HK-2 (cell line): ENCODE measurements at regions not wholly inside any gene's neighbourhood (a gene's known extent, or its start where the extent isn't known, plus 50 kb on each side); places are given as distances from the start of the nearest gene placed in this dataset.

ENCODE experiments used
- DNase-seq: peaks from one replicate; pipeline ENCODE4 v3.0.0-alpha.2; 2018; ENCODE audit not compliant: unreplicated experiment

GRCh38 chr15:38647683-38648082, 83.1 kb upstream of the RASGRP1 start:
- no peak for DNase-seq

- DNase-seq, result no peak
Measured at GRCh38 chr15:38648121-38648843, 83.7 kb upstream of the RASGRP1 start.

GRCh38 chr15:38650384-38650783, 85.8 kb upstream of the RASGRP1 start:
- DNase-seq, result no peak

- no peak for DNase-seq
Measured at GRCh38 chr15:38650936-38651327, 86.3 kb upstream of the RASGRP1 start.

GRCh38 chr15:38651328-38652038, 86.9 kb upstream of the RASGRP1 start:
- no peak for DNase-seq

- no peak for DNase-seq
Measured at GRCh38 chr15:38652183-38652794, 87.7 kb upstream of the RASGRP1 start.

GRCh38 chr15:38652998-38653397, 88.4 kb upstream of the RASGRP1 start:
- no peak for DNase-seq

- no peak for DNase-seq
Measured at GRCh38 chr15:38658431-38658830, 93.8 kb upstream of the RASGRP1 start.

GRCh38 chr15:38660738-38661137, 96.1 kb upstream of the RASGRP1 start:
- DNase-seq, result no peak

GRCh38 chr15:38662033-38662802, 97.6 kb upstream of the RASGRP1 start:
- no peak for DNase-seq

GRCh38 chr15:38662805-38663204, 98.2 kb upstream of the RASGRP1 start:
- no peak for DNase-seq

- no peak for DNase-seq
Measured at GRCh38 chr15:38665586-38666305, 101.1 kb upstream of the RASGRP1 start.

- DNase-seq, result no peak
Measured at GRCh38 chr15:38666865-38667510, 102.4 kb upstream of the RASGRP1 start.

- no peak for DNase-seq
Measured at GRCh38 chr15:38667890-38668850, 103.6 kb upstream of the RASGRP1 start.

GRCh38 chr15:38668898-38669391, 104.3 kb upstream of the RASGRP1 start:
- DNase-seq, result no peak

GRCh38 chr15:38670128-38671005, 105.8 kb upstream of the RASGRP1 start:
- DNase-seq, result no peak

GRCh38 chr15:38671006-38671387, 106.4 kb upstream of the RASGRP1 start:
- no peak for DNase-seq

GRCh38 chr15:38671675-38672254, 107.2 kb upstream of the RASGRP1 start:
- no peak for DNase-seq
